Karpas-422 (cell line): ENCODE measurements at regions not wholly inside any gene's neighbourhood (a gene's known extent, or its start where the extent isn't known, plus 50 kb on each side); places are given as distances from the start of the nearest gene placed in this dataset.
"Not testable (repeated sequence)": the region's sequence is repeated elsewhere in the genome, so short reads cannot be mapped to it uniquely, and the experiment has no call there.

Source experiments
- DNase-seq: peaks from one replicate; pipeline ENCODE4 v3.0.0-alpha.2; 2015
- H2AFZ ChIP-seq: fragments of 200-600 bp; sonication (generic); 2 replicates; pipeline ENCODE4 v1.6.1; 2014; ENCODE audit warnings: antibody characterized with exemption, low read length, mixed read lengths
- H3K27ac ChIP-seq: fragments of 200-600 bp; sonication (generic); 2 replicates; pipeline ENCODE4 v1.5.1; 2014; ENCODE audit warnings: mild to moderate bottlenecking, low read length, moderate library complexity
- H3K27me3 ChIP-seq: fragments of 200-600 bp; sonication (generic); 2 replicates; pipeline ENCODE4 v1.6.1; 2014; ENCODE audit warnings: low read length, mixed read lengths
- H3K36me3 ChIP-seq: fragments of 200-600 bp; sonication (generic); 2 replicates; pipeline ENCODE4 v1.6.1; 2014; ENCODE audit warnings: low read length, mixed read lengths; ENCODE audit not compliant: insufficient read depth
- H3K4me1 ChIP-seq: fragments of 200-600 bp; sonication (generic); 2 replicates; pipeline ENCODE4 v1.6.1; 2014; ENCODE audit warnings: mild to moderate bottlenecking, low read length, mixed read lengths
- H3K4me2 ChIP-seq: fragments of 200-600 bp; sonication (generic); 2 replicates; pipeline ENCODE4 v1.6.1; 2014; ENCODE audit warnings: low read length, low read depth, mild to moderate bottlenecking; ENCODE audit not compliant: poor library complexity, severe bottlenecking
- H3K4me3 ChIP-seq: fragments of 200-600 bp; sonication (generic); 2 replicates; pipeline ENCODE4 v1.5.1; 2014; ENCODE audit warnings: mild to moderate bottlenecking, antibody characterized with exemption, low read length, mixed read lengths
- H3K79me2 ChIP-seq: fragments of 200-600 bp; sonication (generic); 2 replicates; pipeline ENCODE4 v1.6.1; 2014; ENCODE audit warnings: mild to moderate bottlenecking, low read length, mixed read lengths
- H3K9ac ChIP-seq: fragments of 200-600 bp; sonication (generic); 2 replicates; pipeline ENCODE4 v1.6.0; 2014; ENCODE audit warnings: low read length
- H3K9me2 ChIP-seq: fragments of 200-600 bp; sonication (generic), shearing (Covaris generic); replicated peaks from 2 replicates; pipeline ENCODE4 v1.6.0; 2014; ENCODE audit warnings: mild to moderate bottlenecking, low read length, moderate library complexity; ENCODE audit not compliant: insufficient read depth
- H3K9me3 ChIP-seq: fragments of 300-700, 200-600 bp; sonication (generic); 2 replicates; pipeline ENCODE4 v1.6.1; 2014; ENCODE audit warnings: low read length, mixed read lengths
- H4K20me1 ChIP-seq: fragments of 200-600 bp; sonication (generic); 2 replicates; pipeline ENCODE4 v1.6.1; 2014; ENCODE audit warnings: mild to moderate bottlenecking, antibody characterized with exemption, low read length, low read depth; ENCODE audit not compliant: insufficient read depth

- Histone ChIP-seq H3K4me3 (no peak overlapping the region), H3K4me2 (no peak overlapping the region), H3K27ac (no peak overlapping the region), H3K9me3 (no peaks in the 10 kb centered on the region), H3K9me2 (no peaks in the 10 kb centered on the region), H4K20me1 (no peaks in the 10 kb centered on the region), H3K4me1 (no peaks in the 10 kb centered on the region; the same call in 1 of the 2 replicates), H3K9ac (no peak overlapping the region), H3K79me2 (no peaks in the 10 kb centered on the region), H3K27me3 (no peaks in the 10 kb centered on the region), H2AFZ (no peak overlapping the region), H3K36me3 (no peaks in the 10 kb centered on the region)
- DNase-seq = no peak
Observed at GRCh38 chr5:57878301-57878722, 395.7 kb upstream of the ACTBL2 start.

GRCh38 chr5:57871496-57871895 lies 388.9 kb upstream of the ACTBL2 start:
- Histone ChIP-seq H3K4me3 (no peak overlapping the region), H3K4me2 (no peak overlapping the region), H3K36me3 (no peaks in the 10 kb centered on the region), H3K79me2 (no peaks in the 10 kb centered on the region), H2AFZ (no peak overlapping the region), H3K27me3 (no peaks in the 10 kb centered on the region), H3K27ac (no peak overlapping the region), H3K9ac (no peak overlapping the region), H4K20me1 (no peaks in the 10 kb centered on the region), H3K4me1 (no peaks in the 10 kb centered on the region), H3K9me2 (no peaks in the 10 kb centered on the region), H3K9me3 (no peaks in the 10 kb centered on the region; the same call in 1 of the 2 replicates)
- no peak for DNase-seq

- not testable (repeated sequence) for H3K9me2 ChIP-seq, H2AFZ ChIP-seq, H3K79me2 ChIP-seq, H4K20me1 ChIP-seq, H3K27me3 ChIP-seq, H3K4me2 ChIP-seq, H3K4me1 ChIP-seq, H3K27ac ChIP-seq, H3K4me3 ChIP-seq, H3K9ac ChIP-seq, DNase-seq, H3K9me3 ChIP-seq, H3K36me3 ChIP-seq
Observed at GRCh38 chr5:57870267-57870666, 387.7 kb upstream of the ACTBL2 start.

GRCh38 chr5:57863661-57864060 lies 381.1 kb upstream of the ACTBL2 start:
- no peaks in the 10 kb centered on the region for H3K79me2 ChIP-seq
- no peaks in the 10 kb centered on the region for H3K9me3 ChIP-seq
- H3K27ac ChIP-seq = no peak overlapping the region
- H3K27me3 ChIP-seq = no peaks in the 10 kb centered on the region
- no peak overlapping the region for H2AFZ ChIP-seq
- no peak for DNase-seq
- H3K4me2 ChIP-seq = no peak overlapping the region
- H3K36me3 ChIP-seq = no peaks in the 10 kb centered on the region
- H3K9me2 ChIP-seq = no peaks in the 10 kb centered on the region
- H3K4me3 ChIP-seq = no peak overlapping the region
- no peaks in the 10 kb centered on the region for H3K4me1 ChIP-seq
- no peak overlapping the region for H3K9ac ChIP-seq
- H4K20me1 ChIP-seq = no peaks in the 10 kb centered on the region

GRCh38 chr5:57862942-57863341 lies 380.3 kb upstream of the ACTBL2 start:
- Histone ChIP-seq H2AFZ (no peak overlapping the region), H3K36me3 (no peaks in the 10 kb centered on the region), H3K9me2 (no peaks in the 10 kb centered on the region), H3K79me2 (no peaks in the 10 kb centered on the region), H3K4me1 (no peaks in the 10 kb centered on the region), H3K9ac (no peak overlapping the region), H3K4me3 (no peak overlapping the region), H4K20me1 (no peaks in the 10 kb centered on the region), H3K27ac (no peak overlapping the region), H3K4me2 (no peak overlapping the region), H3K27me3 (no peaks in the 10 kb centered on the region), H3K9me3 (no peaks in the 10 kb centered on the region)
- DNase-seq = no peak

GRCh38 chr5:57862471-57862911 lies 379.9 kb upstream of the ACTBL2 start:
- Histone ChIP-seq H3K4me2 (no peak overlapping the region), H3K27ac (no peak overlapping the region), H3K4me1 (no peaks in the 10 kb centered on the region), H3K36me3 (no peaks in the 10 kb centered on the region), H4K20me1 (no peaks in the 10 kb centered on the region), H3K79me2 (no peaks in the 10 kb centered on the region), H3K4me3 (no peak overlapping the region), H3K9ac (no peak overlapping the region), H3K27me3 (no peaks in the 10 kb centered on the region), H3K9me2 (no peaks in the 10 kb centered on the region), H2AFZ (no peak overlapping the region), H3K9me3 (no peaks in the 10 kb centered on the region)
- no peak for DNase-seq

GRCh38 chr5:57859626-57860025 lies 377.0 kb upstream of the ACTBL2 start:
- Histone ChIP-seq H3K36me3 (no peaks in the 10 kb centered on the region), H3K9ac (no peak overlapping the region), H3K9me2 (no peaks in the 10 kb centered on the region), H3K4me2 (no peak overlapping the region), H3K4me3 (no peak overlapping the region), H3K27ac (no peak overlapping the region), H3K9me3 (no peaks in the 10 kb centered on the region), H4K20me1 (no peaks in the 10 kb centered on the region), H3K4me1 (no peaks in the 10 kb centered on the region), H3K27me3 (no peaks in the 10 kb centered on the region), H2AFZ (no peak overlapping the region), H3K79me2 (no peaks in the 10 kb centered on the region)
- no peak for DNase-seq

- Histone ChIP-seq H3K4me3 (no peak overlapping the region), H3K27me3 (no peaks in the 10 kb centered on the region), H3K4me2 (no peak overlapping the region), H3K27ac (no peak overlapping the region), H3K9me3 (no peaks in the 10 kb centered on the region), H3K9ac (no peak overlapping the region), H2AFZ (no peak overlapping the region), H4K20me1 (no peaks in the 10 kb centered on the region), H3K36me3 (no peaks in the 10 kb centered on the region), H3K4me1 (no peaks in the 10 kb centered on the region), H3K79me2 (no peaks in the 10 kb centered on the region), H3K9me2 (no peaks in the 10 kb centered on the region)
- DNase-seq = no peak
Observed at GRCh38 chr5:57858905-57859304, 376.3 kb upstream of the ACTBL2 start.

- Histone ChIP-seq H3K4me3 (no peak overlapping the region), H4K20me1 (no peaks in the 10 kb centered on the region), H3K9me2 (no peaks in the 10 kb centered on the region), H3K9me3 (no peaks in the 10 kb centered on the region), H3K4me2 (no peak overlapping the region), H3K4me1 (no peaks in the 10 kb centered on the region), H2AFZ (no peak overlapping the region), H3K9ac (no peak overlapping the region), H3K27ac (no peak overlapping the region), H3K79me2 (no peaks in the 10 kb centered on the region), H3K36me3 (no peaks in the 10 kb centered on the region), H3K27me3 (no peaks in the 10 kb centered on the region)
- no peak for DNase-seq
Observed at GRCh38 chr5:57857696-57858095, 375.1 kb upstream of the ACTBL2 start.
